Epithelial cell of proximal tubule (primary cell): ENCODE measurements at regions not wholly inside any gene's neighbourhood (a gene's known extent, or its start where the extent isn't known, plus 50 kb on each side); places are given as distances from the start of the nearest gene placed in this dataset.
A peak's percentile ranks its signal among the peaks of the same experiment; 100 is the strongest.

Experiments used
- DNase-seq: peaks from one replicate; pipeline ENCODE4 v3.0.0-alpha.2; 2011; ENCODE audit warnings: low read depth
- H3K4me3 ChIP-seq: 2 replicates; pipeline ENCODE4 v1.5.1; 2011; ENCODE audit warnings: low read depth, mild to moderate bottlenecking, low read length
- TF ChIP-seq, protein P1 (sequence below): conservative IDR thresholded peaks from 2 replicates; pipeline ENCODE4 v1.5.1; 2012; ENCODE audit warnings: low read depth, mild to moderate bottlenecking, low read length

DNA sequence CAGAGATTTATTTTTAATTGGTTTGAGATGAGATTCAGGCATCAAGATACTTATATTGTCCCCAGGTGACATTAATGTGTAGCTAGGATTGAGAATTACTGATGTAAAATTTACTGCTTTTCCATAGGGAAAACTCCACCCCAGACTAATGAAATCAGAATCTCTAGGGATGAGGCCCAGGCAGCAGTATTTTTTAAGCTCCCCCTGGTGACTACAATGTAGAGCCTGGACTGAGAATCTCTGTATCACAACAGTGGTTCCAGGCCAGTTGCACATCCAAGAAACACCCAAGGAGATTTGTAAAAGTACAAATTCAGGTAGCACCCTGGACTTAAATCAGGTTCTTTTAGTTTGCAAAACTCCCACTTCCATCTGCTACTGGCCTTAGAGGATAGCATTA is 185.7 kb downstream of the MARCHF11 start:
- TF ChIP-seq, protein P1, sequence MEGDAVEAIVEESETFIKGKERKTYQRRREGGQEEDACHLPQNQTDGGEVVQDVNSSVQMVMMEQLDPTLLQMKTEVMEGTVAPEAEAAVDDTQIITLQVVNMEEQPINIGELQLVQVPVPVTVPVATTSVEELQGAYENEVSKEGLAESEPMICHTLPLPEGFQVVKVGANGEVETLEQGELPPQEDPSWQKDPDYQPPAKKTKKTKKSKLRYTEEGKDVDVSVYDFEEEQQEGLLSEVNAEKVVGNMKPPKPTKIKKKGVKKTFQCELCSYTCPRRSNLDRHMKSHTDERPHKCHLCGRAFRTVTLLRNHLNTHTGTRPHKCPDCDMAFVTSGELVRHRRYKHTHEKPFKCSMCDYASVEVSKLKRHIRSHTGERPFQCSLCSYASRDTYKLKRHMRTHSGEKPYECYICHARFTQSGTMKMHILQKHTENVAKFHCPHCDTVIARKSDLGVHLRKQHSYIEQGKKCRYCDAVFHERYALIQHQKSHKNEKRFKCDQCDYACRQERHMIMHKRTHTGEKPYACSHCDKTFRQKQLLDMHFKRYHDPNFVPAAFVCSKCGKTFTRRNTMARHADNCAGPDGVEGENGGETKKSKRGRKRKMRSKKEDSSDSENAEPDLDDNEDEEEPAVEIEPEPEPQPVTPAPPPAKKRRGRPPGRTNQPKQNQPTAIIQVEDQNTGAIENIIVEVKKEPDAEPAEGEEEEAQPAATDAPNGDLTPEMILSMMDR: peak; percentile 47
- H3K4me3 ChIP-seq: no peak overlapping the region
- DNase-seq: no peak

GRCh38 chr5:15993334-15993733 is 186.3 kb downstream of the MARCHF11 start:
- TF ChIP-seq, protein P1: no peak
- peak; percentile 27 for DNase-seq
- H3K4me3 ChIP-seq: no peak overlapping the region

DNA sequence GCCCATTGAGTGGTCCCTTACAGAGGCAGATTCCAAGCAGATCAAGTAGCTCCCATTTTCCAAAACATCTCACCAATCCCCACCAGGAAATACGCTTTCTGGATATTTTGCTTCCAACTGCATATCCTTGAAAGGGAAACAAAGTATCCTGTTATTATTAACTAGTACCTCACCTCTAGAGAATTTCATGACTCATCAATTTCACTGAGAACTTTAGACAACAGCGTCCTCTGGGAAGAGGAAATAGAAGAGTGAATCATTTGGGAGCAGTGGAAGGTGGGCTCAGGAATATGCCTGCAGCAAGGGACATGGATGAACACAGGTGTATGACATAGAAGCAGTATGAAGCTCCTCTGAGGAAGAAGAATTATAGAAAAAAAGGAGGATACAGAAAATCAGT is 186.7 kb downstream of the MARCHF11 start:
- DNase-seq: peak; percentile 83
- no peak overlapping the region for H3K4me3 ChIP-seq
- TF ChIP-seq, protein P1: peak; percentile 48

- H3K4me3 ChIP-seq: no peak overlapping the region
- DNase-seq: no peak
- TF ChIP-seq, protein P1: no peak
Observed at GRCh38 chr5:15991586-15991985, 188.0 kb downstream of the MARCHF11 start.
